ENCODE measurements at regions not wholly inside any gene's neighbourhood (a gene's known extent, or its start where the extent isn't known, plus 50 kb on each side); places are given as distances from the start of the nearest gene placed in this dataset.

- no peak for TF ChIP-seq CTCF (IDR thresholded peaks at IDR 0.05; ENCODE audit: low read length)
- no peak for TF ChIP-seq EZH2 (IDR thresholded peaks at IDR 0.05; ENCODE audit: borderline replicate concordance, low read length)
Measured at GRCh38 chr9:108088916-108089315, 599.3 kb upstream of the KLF4 start.

Measured in OCI-LY1 (cell line).